HepG2 (cell line): ENCODE measurements at regions not wholly inside any gene's neighbourhood (a gene's known extent, or its start where the extent isn't known, plus 50 kb on each side); places are given as distances from the start of the nearest gene placed in this dataset.

ENCODE experiments used
- ARNTL ChIP-seq: sonication (generic); formaldehyde crosslinking; IDR thresholded peaks from 2 replicates; pipeline ENCODE4 v1.4.0; 2020; ENCODE audit warnings: mild to moderate bottlenecking, missing genetic modification reagents
- KDM5A ChIP-seq: fragments of 200-600 bp; sonication (generic); IDR thresholded peaks from 2 replicates; pipeline ENCODE4 v1.7.0; 2018; ENCODE audit warnings: antibody characterized with exemption, mild to moderate bottlenecking, low read length, borderline replicate concordance
- MATR3 ChIP-seq: sonication (generic); formaldehyde crosslinking; IDR thresholded peaks from 2 replicates; pipeline ENCODE4 v1.4.0; 2020; ENCODE audit warnings: missing genetic modification reagents
- MBD4 ChIP-seq: IDR thresholded peaks from 2 replicates; pipeline ENCODE4 v1.6.1; 2012; ENCODE audit warnings: low read length, inconsistent platforms, borderline replicate concordance
- NFRKB ChIP-seq: fragments of 450-650 bp; IDR thresholded peaks from 2 replicates; pipeline ENCODE4 v1.6.1; 2017
- SCMH1 ChIP-seq: sonication (generic); formaldehyde crosslinking; IDR thresholded peaks from 2 replicates; pipeline ENCODE4 v1.9.0; 2021; ENCODE audit warnings: missing genetic modification reagents, mild to moderate bottlenecking, borderline replicate concordance
- ZFYVE20 ChIP-seq: sonication (generic); formaldehyde crosslinking; IDR thresholded peaks from 2 replicates; pipeline ENCODE4 v1.8.0; 2023; ENCODE audit warnings: low read depth, mild to moderate bottlenecking, moderate library complexity, missing genetic modification reagents, borderline replicate concordance
- ZNF18 ChIP-seq: sonication (generic); formaldehyde crosslinking; IDR thresholded peaks from 2 replicates; pipeline ENCODE4 v1.8.0; 2022; ENCODE audit warnings: mild to moderate bottlenecking, missing genetic modification reagents; ENCODE audit not compliant: insufficient replicate concordance
- TF ChIP-seq, protein P1 (sequence below), 2 experiments: IDR thresholded peaks; 2 replicates each; pipeline ENCODE4 v1.6.1; 2011 to 2012; ENCODE audit warnings: low read length in 2 of 2, borderline replicate concordance in 1 of 2, low read depth in 1 of 2, mild to moderate bottlenecking in 1 of 2, moderate library complexity in 1 of 2
- TF ChIP-seq, protein P2 (sequence below): sonication (generic); formaldehyde crosslinking; IDR thresholded peaks from 2 replicates; pipeline ENCODE4 v1.5.0; 2020; ENCODE audit warnings: mild to moderate bottlenecking, missing genetic modification reagents, borderline replicate concordance
- TF ChIP-seq, protein P3 (sequence below): sonication (generic); formaldehyde crosslinking; IDR thresholded peaks from 2 replicates; pipeline ENCODE4 v1.5.1; 2020; ENCODE audit warnings: mild to moderate bottlenecking, missing genetic modification reagents

GRCh38 chr13:73765651-73766384 is 368.4 kb downstream of the KLF12 start (continued):
- TF ChIP-seq KDM5A (no peak), SCMH1 (CRISPR knock-in tag) (no peak), MBD4 (no peak), ARNTL (CRISPR knock-in tag) (no peak), MATR3 (CRISPR knock-in tag) (no peak), NFRKB (no peak), ZNF18 (CRISPR knock-in tag) (no peak), ZFYVE20 (CRISPR knock-in tag) (no peak)
- TF ChIP-seq, protein P1, sequence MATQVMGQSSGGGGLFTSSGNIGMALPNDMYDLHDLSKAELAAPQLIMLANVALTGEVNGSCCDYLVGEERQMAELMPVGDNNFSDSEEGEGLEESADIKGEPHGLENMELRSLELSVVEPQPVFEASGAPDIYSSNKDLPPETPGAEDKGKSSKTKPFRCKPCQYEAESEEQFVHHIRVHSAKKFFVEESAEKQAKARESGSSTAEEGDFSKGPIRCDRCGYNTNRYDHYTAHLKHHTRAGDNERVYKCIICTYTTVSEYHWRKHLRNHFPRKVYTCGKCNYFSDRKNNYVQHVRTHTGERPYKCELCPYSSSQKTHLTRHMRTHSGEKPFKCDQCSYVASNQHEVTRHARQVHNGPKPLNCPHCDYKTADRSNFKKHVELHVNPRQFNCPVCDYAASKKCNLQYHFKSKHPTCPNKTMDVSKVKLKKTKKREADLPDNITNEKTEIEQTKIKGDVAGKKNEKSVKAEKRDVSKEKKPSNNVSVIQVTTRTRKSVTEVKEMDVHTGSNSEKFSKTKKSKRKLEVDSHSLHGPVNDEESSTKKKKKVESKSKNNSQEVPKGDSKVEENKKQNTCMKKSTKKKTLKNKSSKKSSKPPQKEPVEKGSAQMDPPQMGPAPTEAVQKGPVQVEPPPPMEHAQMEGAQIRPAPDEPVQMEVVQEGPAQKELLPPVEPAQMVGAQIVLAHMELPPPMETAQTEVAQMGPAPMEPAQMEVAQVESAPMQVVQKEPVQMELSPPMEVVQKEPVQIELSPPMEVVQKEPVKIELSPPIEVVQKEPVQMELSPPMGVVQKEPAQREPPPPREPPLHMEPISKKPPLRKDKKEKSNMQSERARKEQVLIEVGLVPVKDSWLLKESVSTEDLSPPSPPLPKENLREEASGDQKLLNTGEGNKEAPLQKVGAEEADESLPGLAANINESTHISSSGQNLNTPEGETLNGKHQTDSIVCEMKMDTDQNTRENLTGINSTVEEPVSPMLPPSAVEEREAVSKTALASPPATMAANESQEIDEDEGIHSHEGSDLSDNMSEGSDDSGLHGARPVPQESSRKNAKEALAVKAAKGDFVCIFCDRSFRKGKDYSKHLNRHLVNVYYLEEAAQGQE (IDR thresholded peaks at IDR 0.05; ENCODE audit: borderline replicate concordance in 1 of 2, low read depth in 1 of 2, low read length in 2 of 2): no peak
- TF ChIP-seq, protein P2, sequence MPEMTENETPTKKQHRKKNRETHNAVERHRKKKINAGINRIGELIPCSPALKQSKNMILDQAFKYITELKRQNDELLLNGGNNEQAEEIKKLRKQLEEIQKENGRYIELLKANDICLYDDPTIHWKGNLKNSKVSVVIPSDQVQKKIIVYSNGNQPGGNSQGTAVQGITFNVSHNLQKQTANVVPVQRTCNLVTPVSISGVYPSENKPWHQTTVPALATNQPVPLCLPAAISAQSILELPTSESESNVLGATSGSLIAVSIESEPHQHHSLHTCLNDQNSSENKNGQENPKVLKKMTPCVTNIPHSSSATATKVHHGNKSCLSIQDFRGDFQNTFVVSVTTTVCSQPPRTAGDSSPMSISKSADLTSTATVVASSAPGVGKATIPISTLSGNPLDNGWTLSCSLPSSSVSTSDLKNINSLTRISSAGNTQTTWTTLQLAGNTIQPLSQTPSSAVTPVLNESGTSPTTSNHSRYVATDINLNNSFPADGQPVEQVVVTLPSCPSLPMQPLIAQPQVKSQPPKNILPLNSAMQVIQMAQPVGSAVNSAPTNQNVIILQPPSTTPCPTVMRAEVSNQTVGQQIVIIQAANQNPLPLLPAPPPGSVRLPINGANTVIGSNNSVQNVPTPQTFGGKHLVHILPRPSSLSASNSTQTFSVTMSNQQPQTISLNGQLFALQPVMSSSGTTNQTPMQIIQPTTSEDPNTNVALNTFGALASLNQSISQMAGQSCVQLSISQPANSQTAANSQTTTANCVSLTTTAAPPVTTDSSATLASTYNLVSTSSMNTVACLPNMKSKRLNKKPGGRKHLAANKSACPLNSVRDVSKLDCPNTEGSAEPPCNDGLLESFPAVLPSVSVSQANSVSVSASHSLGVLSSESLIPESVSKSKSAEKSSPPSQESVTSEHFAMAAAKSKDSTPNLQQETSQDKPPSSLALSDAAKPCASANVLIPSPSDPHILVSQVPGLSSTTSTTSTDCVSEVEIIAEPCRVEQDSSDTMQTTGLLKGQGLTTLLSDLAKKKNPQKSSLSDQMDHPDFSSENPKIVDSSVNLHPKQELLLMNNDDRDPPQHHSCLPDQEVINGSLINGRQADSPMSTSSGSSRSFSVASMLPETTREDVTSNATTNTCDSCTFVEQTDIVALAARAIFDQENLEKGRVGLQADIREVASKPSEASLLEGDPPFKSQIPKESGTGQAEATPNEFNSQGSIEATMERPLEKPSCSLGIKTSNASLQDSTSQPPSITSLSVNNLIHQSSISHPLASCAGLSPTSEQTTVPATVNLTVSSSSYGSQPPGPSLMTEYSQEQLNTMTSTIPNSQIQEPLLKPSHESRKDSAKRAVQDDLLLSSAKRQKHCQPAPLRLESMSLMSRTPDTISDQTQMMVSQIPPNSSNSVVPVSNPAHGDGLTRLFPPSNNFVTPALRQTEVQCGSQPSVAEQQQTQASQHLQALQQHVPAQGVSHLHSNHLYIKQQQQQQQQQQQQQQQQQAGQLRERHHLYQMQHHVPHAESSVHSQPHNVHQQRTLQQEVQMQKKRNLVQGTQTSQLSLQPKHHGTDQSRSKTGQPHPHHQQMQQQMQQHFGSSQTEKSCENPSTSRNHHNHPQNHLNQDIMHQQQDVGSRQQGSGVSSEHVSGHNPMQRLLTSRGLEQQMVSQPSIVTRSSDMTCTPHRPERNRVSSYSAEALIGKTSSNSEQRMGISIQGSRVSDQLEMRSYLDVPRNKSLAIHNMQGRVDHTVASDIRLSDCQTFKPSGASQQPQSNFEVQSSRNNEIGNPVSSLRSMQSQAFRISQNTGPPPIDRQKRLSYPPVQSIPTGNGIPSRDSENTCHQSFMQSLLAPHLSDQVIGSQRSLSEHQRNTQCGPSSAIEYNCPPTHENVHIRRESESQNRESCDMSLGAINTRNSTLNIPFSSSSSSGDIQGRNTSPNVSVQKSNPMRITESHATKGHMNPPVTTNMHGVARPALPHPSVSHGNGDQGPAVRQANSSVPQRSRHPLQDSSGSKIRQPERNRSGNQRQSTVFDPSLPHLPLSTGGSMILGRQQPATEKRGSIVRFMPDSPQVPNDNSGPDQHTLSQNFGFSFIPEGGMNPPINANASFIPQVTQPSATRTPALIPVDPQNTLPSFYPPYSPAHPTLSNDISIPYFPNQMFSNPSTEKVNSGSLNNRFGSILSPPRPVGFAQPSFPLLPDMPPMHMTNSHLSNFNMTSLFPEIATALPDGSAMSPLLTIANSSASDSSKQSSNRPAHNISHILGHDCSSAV (CRISPR knock-in tag): no peak
- TF ChIP-seq, protein P3, sequence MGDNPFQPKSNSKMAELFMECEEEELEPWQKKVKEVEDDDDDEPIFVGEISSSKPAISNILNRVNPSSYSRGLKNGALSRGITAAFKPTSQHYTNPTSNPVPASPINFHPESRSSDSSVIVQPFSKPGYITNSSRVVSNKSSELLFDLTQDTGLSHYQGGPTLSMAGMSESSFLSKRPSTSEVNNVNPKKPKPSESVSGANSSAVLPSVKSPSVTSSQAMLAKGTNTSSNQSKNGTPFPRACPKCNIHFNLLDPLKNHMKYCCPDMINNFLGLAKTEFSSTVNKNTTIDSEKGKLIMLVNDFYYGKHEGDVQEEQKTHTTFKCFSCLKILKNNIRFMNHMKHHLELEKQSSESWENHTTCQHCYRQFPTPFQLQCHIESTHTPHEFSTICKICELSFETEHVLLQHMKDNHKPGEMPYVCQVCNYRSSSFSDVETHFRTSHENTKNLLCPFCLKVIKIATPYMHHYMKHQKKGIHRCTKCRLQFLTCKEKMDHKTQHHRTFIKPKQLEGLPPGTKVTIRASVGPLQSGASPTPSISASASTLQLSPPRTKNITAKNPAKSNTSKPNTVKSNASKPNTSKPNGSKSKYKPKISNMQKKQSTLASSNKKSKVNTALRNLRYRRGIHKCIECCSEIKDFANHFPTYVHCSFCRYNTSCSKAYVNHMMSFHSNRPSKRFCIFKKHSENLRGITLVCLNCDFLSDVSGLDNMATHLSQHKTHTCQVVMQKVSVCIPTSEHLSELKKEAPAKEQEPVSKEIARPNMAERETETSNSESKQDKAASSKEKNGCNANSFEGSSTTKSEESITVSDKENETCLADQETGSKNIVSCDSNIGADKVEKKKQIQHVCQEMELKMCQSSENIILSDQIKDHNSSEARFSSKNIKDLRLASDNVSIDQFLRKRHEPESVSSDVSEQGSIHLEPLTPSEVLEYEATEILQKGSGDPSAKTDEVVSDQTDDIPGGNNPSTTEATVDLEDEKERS (CRISPR knock-in tag): no peak
